NCI-H2171 treated with DMSO at 0.1 percent for 48 hours (cell line): ENCODE measurements at regions not wholly inside any gene's neighbourhood (a gene's known extent, or its start where the extent isn't known, plus 50 kb on each side); places are given as distances from the start of the nearest gene placed in this dataset.
"Not testable (repeated sequence)": the region's sequence is repeated elsewhere in the genome, so short reads cannot be mapped to it uniquely, and the experiment has no call there.

Source experiments
- DNase-seq: peaks from one replicate; lab custom pipeline; 2025; lab: John Stamatoyannopoulos, UW

- DNase-seq = no peak
Observed at GRCh38 chr2:72031346-72032110, 116.1 kb downstream of the CYP26B1 start.

GRCh38 chr2:72028996-72029395 lies 118.7 kb downstream of the CYP26B1 start:
- no peak for DNase-seq

GRCh38 chr2:72028351-72028995 lies 119.2 kb downstream of the CYP26B1 start:
- DNase-seq = no peak

- DNase-seq = no peak
Observed at GRCh38 chr2:72027426-72028161, 120.1 kb downstream of the CYP26B1 start.

GRCh38 chr2:72026819-72027425 lies 120.7 kb downstream of the CYP26B1 start:
- DNase-seq = no peak

GRCh38 chr2:72024451-72025175 lies 123.0 kb downstream of the CYP26B1 start:
- peak; percentile 40 for DNase-seq

GRCh38 chr2:72023678-72024390 lies 123.8 kb downstream of the CYP26B1 start:
- DNase-seq = no peak

- not testable (repeated sequence) for DNase-seq
Observed at GRCh38 chr2:72021371-72021770, 126.3 kb downstream of the CYP26B1 start.

- DNase-seq = no peak
Observed at GRCh38 chr2:72015266-72015665, 132.4 kb downstream of the CYP26B1 start.

GRCh38 chr2:72014831-72015230 lies 132.8 kb downstream of the CYP26B1 start:
- DNase-seq = no peak

GRCh38 chr2:72013726-72014125 lies 133.9 kb downstream of the CYP26B1 start:
- DNase-seq = no peak

GRCh38 chr2:72012886-72013574 lies 134.6 kb downstream of the CYP26B1 start:
- peak; percentile 48 for DNase-seq

- no peak for DNase-seq
Observed at GRCh38 chr2:72011791-72012190, 135.9 kb downstream of the CYP26B1 start.

- DNase-seq = no peak
Observed at GRCh38 chr2:72011370-72011689, 136.3 kb downstream of the CYP26B1 start.

- no peak for DNase-seq
Observed at GRCh38 chr2:72010647-72011369, 136.9 kb downstream of the CYP26B1 start.

- DNase-seq = no peak
Observed at GRCh38 chr2:72008608-72009007, 139.1 kb downstream of the CYP26B1 start.

GRCh38 chr2:72007402-72007801 lies 140.3 kb downstream of the CYP26B1 start:
- no peak for DNase-seq

GRCh38 chr2:72006188-72006736 lies 141.4 kb downstream of the CYP26B1 start:
- no peak for DNase-seq

- no peak for DNase-seq
Observed at GRCh38 chr2:72004976-72005375, 142.7 kb downstream of the CYP26B1 start.
